ENCODE measurements at regions not wholly inside any gene's neighbourhood (a gene's known extent, or its start where the extent isn't known, plus 50 kb on each side); places are given as distances from the start of the nearest gene placed in this dataset.

DNA sequence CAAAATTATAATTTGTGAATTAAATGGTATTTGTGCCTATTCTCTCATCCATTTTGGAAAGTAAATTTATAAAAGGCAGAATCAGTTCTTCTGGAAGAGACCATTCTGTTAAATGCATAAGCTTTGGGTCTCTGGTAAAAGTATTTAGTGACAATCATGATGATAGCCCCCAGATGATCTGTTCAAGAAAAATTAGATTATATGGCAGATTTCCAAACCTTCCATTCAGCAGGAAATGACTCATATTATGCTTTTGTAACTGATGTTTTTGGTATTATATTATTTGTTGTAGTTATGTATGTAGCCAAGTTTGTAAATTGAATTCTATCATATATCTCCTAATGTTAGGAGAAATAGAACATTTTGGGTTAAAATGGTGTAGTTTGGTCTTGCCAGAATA is 340.8 kb upstream of the DPH6 start:
- TF ChIP-seq, protein P1, sequence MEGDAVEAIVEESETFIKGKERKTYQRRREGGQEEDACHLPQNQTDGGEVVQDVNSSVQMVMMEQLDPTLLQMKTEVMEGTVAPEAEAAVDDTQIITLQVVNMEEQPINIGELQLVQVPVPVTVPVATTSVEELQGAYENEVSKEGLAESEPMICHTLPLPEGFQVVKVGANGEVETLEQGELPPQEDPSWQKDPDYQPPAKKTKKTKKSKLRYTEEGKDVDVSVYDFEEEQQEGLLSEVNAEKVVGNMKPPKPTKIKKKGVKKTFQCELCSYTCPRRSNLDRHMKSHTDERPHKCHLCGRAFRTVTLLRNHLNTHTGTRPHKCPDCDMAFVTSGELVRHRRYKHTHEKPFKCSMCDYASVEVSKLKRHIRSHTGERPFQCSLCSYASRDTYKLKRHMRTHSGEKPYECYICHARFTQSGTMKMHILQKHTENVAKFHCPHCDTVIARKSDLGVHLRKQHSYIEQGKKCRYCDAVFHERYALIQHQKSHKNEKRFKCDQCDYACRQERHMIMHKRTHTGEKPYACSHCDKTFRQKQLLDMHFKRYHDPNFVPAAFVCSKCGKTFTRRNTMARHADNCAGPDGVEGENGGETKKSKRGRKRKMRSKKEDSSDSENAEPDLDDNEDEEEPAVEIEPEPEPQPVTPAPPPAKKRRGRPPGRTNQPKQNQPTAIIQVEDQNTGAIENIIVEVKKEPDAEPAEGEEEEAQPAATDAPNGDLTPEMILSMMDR (IDR thresholded peaks at IDR 0.05; ENCODE audit: insufficient read depth, low read depth, low read length) = no peak
- TF ChIP-seq EZH2 (IDR thresholded peaks at IDR 0.05; ENCODE audit: insufficient read depth, low read length) = no peak

Data from astrocyte (in vitro differentiated cells and primary cell).